ENCODE measurements at regions not wholly inside any gene's neighbourhood (a gene's known extent, or its start where the extent isn't known, plus 50 kb on each side); places are given as distances from the start of the nearest gene placed in this dataset.

- no peak overlapping the region for H3K4me2 ChIP-seq (ENCODE audit: low read length)
- H3K27me3 ChIP-seq (ENCODE audit: control insufficient read depth, low read length) = no peaks in the 10 kb centered on the region
- H3K4me3 ChIP-seq (ENCODE audit: low read length) = no peak overlapping the region
- no peaks in the 10 kb centered on the region for H4K20me1 ChIP-seq (ENCODE audit: control insufficient read depth, insufficient read depth, low read depth, low read length)
- H3K27ac ChIP-seq (ENCODE audit: low read depth, low read length) = no peak overlapping the region
- no peaks in the 10 kb centered on the region for H3K36me3 ChIP-seq (ENCODE audit: control insufficient read depth, low read length)
- no peaks in the 10 kb centered on the region for H3K9me2 ChIP-seq (replicated peaks; ENCODE audit: control insufficient read depth, low read length)
- no peaks in the 10 kb centered on the region for H3K79me2 ChIP-seq (ENCODE audit: control insufficient read depth, low read length)
- no peaks in the 10 kb centered on the region for H3F3A ChIP-seq (ENCODE audit: control insufficient read depth, insufficient read depth)
- no peaks in the 10 kb centered on the region for H3K9me3 ChIP-seq (ENCODE audit: control insufficient read depth, insufficient read depth, low read length)
- no peak for TF ChIP-seq EZH2phosphoT487 (IDR thresholded peaks at IDR 0.05; ENCODE audit: borderline replicate concordance, low read length)
- TF ChIP-seq CTCF (IDR thresholded peaks at IDR 0.05; ENCODE audit: low read depth, low read length, poor library complexity, severe bottlenecking) = no peak
- no peaks in the 10 kb centered on the region for H3K4me1 ChIP-seq (ENCODE audit: control insufficient read depth, low read length)
Measured at GRCh38 chr15:95601525-95601924, 729.0 kb upstream of the NR2F2 start.

GRCh38 chr15:95603802-95604201 is 726.7 kb upstream of the NR2F2 start:
- Histone ChIP-seq H3K9me3 (ENCODE audit: control insufficient read depth, insufficient read depth, low read length) (no peaks in the 10 kb centered on the region), H3F3A (ENCODE audit: control insufficient read depth, insufficient read depth) (no peaks in the 10 kb centered on the region), H4K20me1 (ENCODE audit: control insufficient read depth, insufficient read depth, low read depth, low read length) (no peaks in the 10 kb centered on the region), H3K27ac (ENCODE audit: low read depth, low read length) (no peak overlapping the region), H3K79me2 (ENCODE audit: control insufficient read depth, low read length) (no peaks in the 10 kb centered on the region), H3K4me3 (ENCODE audit: low read length) (no peak overlapping the region), H3K36me3 (ENCODE audit: control insufficient read depth, low read length) (no peaks in the 10 kb centered on the region), H3K4me1 (ENCODE audit: control insufficient read depth, low read length) (no peaks in the 10 kb centered on the region), H3K27me3 (ENCODE audit: control insufficient read depth, low read length) (no peaks in the 10 kb centered on the region), H3K9me2 (replicated peaks; ENCODE audit: control insufficient read depth, low read length) (no peaks in the 10 kb centered on the region), H3K4me2 (ENCODE audit: low read length) (no peak overlapping the region)
- TF ChIP-seq CTCF (IDR thresholded peaks at IDR 0.05; ENCODE audit: low read depth, low read length, poor library complexity, severe bottlenecking) (no peak), EZH2phosphoT487 (IDR thresholded peaks at IDR 0.05; ENCODE audit: borderline replicate concordance, low read length) (no peak)

- Histone ChIP-seq H3F3A (ENCODE audit: control insufficient read depth, insufficient read depth) (no peaks in the 10 kb centered on the region), H3K4me2 (ENCODE audit: low read length) (no peak overlapping the region), H3K9me2 (replicated peaks; ENCODE audit: control insufficient read depth, low read length) (no peaks in the 10 kb centered on the region), H4K20me1 (ENCODE audit: control insufficient read depth, insufficient read depth, low read depth, low read length) (no peaks in the 10 kb centered on the region), H3K79me2 (ENCODE audit: control insufficient read depth, low read length) (no peaks in the 10 kb centered on the region), H3K36me3 (ENCODE audit: control insufficient read depth, low read length) (no peaks in the 10 kb centered on the region), H3K27me3 (ENCODE audit: control insufficient read depth, low read length) (no peaks in the 10 kb centered on the region), H3K4me1 (ENCODE audit: control insufficient read depth, low read length) (no peaks in the 10 kb centered on the region), H3K4me3 (ENCODE audit: low read length) (no peak overlapping the region), H3K9me3 (ENCODE audit: control insufficient read depth, insufficient read depth, low read length) (no peaks in the 10 kb centered on the region), H3K27ac (ENCODE audit: low read depth, low read length) (no peak overlapping the region)
- TF ChIP-seq CTCF (IDR thresholded peaks at IDR 0.05; ENCODE audit: low read depth, low read length, poor library complexity, severe bottlenecking) = no peak
Measured at GRCh38 chr15:95604634-95605036, 725.9 kb upstream of the NR2F2 start.

- Histone ChIP-seq H3K27me3 (ENCODE audit: control insufficient read depth, low read length) (no peaks in the 10 kb centered on the region), H3K4me3 (ENCODE audit: low read length) (no peak overlapping the region), H3K4me1 (ENCODE audit: control insufficient read depth, low read length) (no peaks in the 10 kb centered on the region), H4K20me1 (ENCODE audit: control insufficient read depth, insufficient read depth, low read depth, low read length) (no peaks in the 10 kb centered on the region), H3F3A (ENCODE audit: control insufficient read depth, insufficient read depth) (no peaks in the 10 kb centered on the region), H3K27ac (ENCODE audit: low read depth, low read length) (no peak overlapping the region), H3K36me3 (ENCODE audit: control insufficient read depth, low read length) (no peaks in the 10 kb centered on the region), H3K4me2 (ENCODE audit: low read length) (no peak overlapping the region), H3K9me2 (replicated peaks; ENCODE audit: control insufficient read depth, low read length) (no peaks in the 10 kb centered on the region), H3K79me2 (ENCODE audit: control insufficient read depth, low read length) (no peaks in the 10 kb centered on the region), H3K9me3 (ENCODE audit: control insufficient read depth, insufficient read depth, low read length) (no peaks in the 10 kb centered on the region)
- TF ChIP-seq EZH2phosphoT487 (IDR thresholded peaks at IDR 0.05; ENCODE audit: borderline replicate concordance, low read length) (no peak), CTCF (IDR thresholded peaks at IDR 0.05; ENCODE audit: low read depth, low read length, poor library complexity, severe bottlenecking) (no peak)
Measured at GRCh38 chr15:95605098-95605497, 725.4 kb upstream of the NR2F2 start.

All from DOHH2 (cell line).